ENCODE measurements at regions not wholly inside any gene's neighbourhood (a gene's known extent, or its start where the extent isn't known, plus 50 kb on each side); places are given as distances from the start of the nearest gene placed in this dataset.

DNA sequence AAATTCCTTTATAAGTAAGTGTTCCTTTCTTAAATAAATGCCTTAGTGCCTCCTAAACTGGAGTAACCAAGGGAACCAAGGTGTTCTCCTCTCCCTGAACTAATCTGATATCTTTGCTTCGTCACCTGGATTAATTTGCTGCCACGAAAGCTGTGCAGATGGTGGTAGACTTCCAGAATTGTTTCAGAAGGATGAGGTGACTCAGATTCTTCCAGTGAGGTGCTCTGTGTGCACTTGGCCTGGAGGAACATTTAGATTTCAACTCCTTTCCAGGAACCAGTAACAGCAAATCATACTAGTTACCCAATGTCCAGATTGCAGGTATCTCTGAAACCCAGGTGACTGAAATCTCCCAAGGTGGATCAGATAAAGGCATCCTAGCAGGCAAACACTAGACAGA, 181.9 kb downstream of the FAT3 start:
- H3K79me2 ChIP-seq (ENCODE audit: control insufficient read depth in 1 of 2, insufficient read depth in 2 of 2, low read length in 2 of 2) = peaks cover 0 to 13% of the 10 kb centered on the region in 2 experiments; a peak in 2 of 4 replicates

More for the DNA sequence above, 181.9 kb downstream of the FAT3 start:
- Histone ChIP-seq H3K27ac (ENCODE audit: low read depth, low read length) (no peak overlapping the region), H2AFZ (ENCODE audit: low read length) (no peak overlapping the region), H3K56ac (replicated peaks; ENCODE audit: insufficient read length, low read depth, low read length) (no peak overlapping the region), H3K14ac (ENCODE audit: insufficient read length) (no peak overlapping the region), H3K9me3 (ENCODE audit: insufficient read depth in 2 of 2, low read depth in 1 of 2, low read length in 1 of 2) (no peaks in the 10 kb centered on the region), H3K4me1 (replicated peaks in 1 of 4; ENCODE audit: control insufficient read depth in 3 of 4, insufficient read depth in 4 of 4, low read length in 3 of 4) (peaks cover 0 to 17% (median 14%) of the 10 kb centered on the region in 4 experiments; a peak in 5 of 7 replicates), H2BK20ac (ENCODE audit: low read length) (no peak overlapping the region), H4K5ac (ENCODE audit: insufficient read length, low read depth, low read length) (no peak overlapping the region), H4K20me1 (replicated peaks in 1 of 2; ENCODE audit: control insufficient read depth in 1 of 2, insufficient read depth in 2 of 2, low read length in 2 of 2) (no peaks in the 10 kb centered on the region), H2BK12ac (ENCODE audit: low read depth, low read length) (no peak overlapping the region), H3K79me1 (ENCODE audit: low read depth, low read length) (no peaks in the 10 kb centered on the region; the same call in 1 of the 2 replicates), H2BK15ac (ENCODE audit: low read length) (no peak overlapping the region), H3K4me2 (ENCODE audit: insufficient read depth in 1 of 2, low read depth in 2 of 2, low read length in 2 of 2) (0 out of 4 replicates have a peak overlapping the region, but pooled peaks of 1 of the 2 experiments have one; percentile 27), H3K9ac (replicated peaks in 1 of 4; ENCODE audit: extremely low read depth in 1 of 4, low read depth in 3 of 4, low read length in 3 of 4) (no peak overlapping the region), H3K4me3 (ENCODE audit: extremely low read depth in 1 of 4, insufficient read depth in 2 of 4, low read depth in 3 of 4, low read length in 4 of 4) (no peak overlapping the region), H4K8ac (ENCODE audit: extremely low read depth, insufficient read depth, low read length) (no peak overlapping the region), H4K91ac (replicated peaks; ENCODE audit: insufficient read length, low read length) (no peak overlapping the region), H3K36me3 (ENCODE audit: control insufficient read depth in 2 of 4, insufficient read depth in 4 of 4, low read length in 3 of 4) (peaks cover 0 to 6% (median 0%) of the 10 kb centered on the region in 4 experiments; a peak in 1 of 8 replicates), H2BK5ac (ENCODE audit: low read depth, low read length) (no peak overlapping the region), H3K23me2 (ENCODE audit: low read depth, low read length) (no peaks in the 10 kb centered on the region; the same call in 1 of the 2 replicates), H3K27me3 (replicated peaks in 1 of 4; ENCODE audit: control insufficient read depth in 3 of 4, extremely low read depth in 1 of 4, insufficient read depth in 3 of 4, low read length in 3 of 4) (no peaks in the 10 kb centered on the region), H3K23ac (ENCODE audit: insufficient read length) (no peak overlapping the region), H2AK5ac (ENCODE audit: low read depth, low read length) (no peak overlapping the region), H3K4ac (replicated peaks; ENCODE audit: insufficient read length, low read depth, low read length) (no peak overlapping the region), H3K18ac (ENCODE audit: extremely low read depth, low read length) (no peak overlapping the region; the same call in 1 of the 2 replicates), H2BK120ac (replicated peaks; ENCODE audit: low read depth, low read length) (peak overlapping the region; percentile 24)
- no peak for TF ChIP-seq ZNF274 (IDR thresholded peaks at IDR 0.05; ENCODE audit: borderline replicate concordance, extremely low read depth, low read length)
- no peak for TF ChIP-seq SIN3A (conservative IDR thresholded peaks at IDR 0.05 in 1 of 2, IDR thresholded peaks at IDR 0.05 in 1 of 2; ENCODE audit: low read depth in 1 of 2, low read length in 2 of 2)
- no peak for TF ChIP-seq JUND (IDR thresholded peaks at IDR 0.05; ENCODE audit: low read length)
- TF ChIP-seq SP2 (IDR thresholded peaks at IDR 0.05; ENCODE audit: low read length) = no peak
- TF ChIP-seq, protein P1, sequence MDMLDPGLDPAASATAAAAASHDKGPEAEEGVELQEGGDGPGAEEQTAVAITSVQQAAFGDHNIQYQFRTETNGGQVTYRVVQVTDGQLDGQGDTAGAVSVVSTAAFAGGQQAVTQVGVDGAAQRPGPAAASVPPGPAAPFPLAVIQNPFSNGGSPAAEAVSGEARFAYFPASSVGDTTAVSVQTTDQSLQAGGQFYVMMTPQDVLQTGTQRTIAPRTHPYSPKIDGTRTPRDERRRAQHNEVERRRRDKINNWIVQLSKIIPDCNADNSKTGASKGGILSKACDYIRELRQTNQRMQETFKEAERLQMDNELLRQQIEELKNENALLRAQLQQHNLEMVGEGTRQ (IDR thresholded peaks at IDR 0.05; ENCODE audit: low read length) = no peak
- TF ChIP-seq FOSL1 (IDR thresholded peaks at IDR 0.05; ENCODE audit: insufficient read depth, low read depth, low read length) = no peak
- TF ChIP-seq POU5F1 (IDR thresholded peaks at IDR 0.05; ENCODE audit: low read depth, low read length) = no peak
- no peak for TF ChIP-seq TBP (IDR thresholded peaks at IDR 0.05; ENCODE audit: low read depth, low read length)
- no peak for FAIRE-seq
- no peak for DNase-seq (ENCODE audit: low read depth in 1 of 2, low spot score in 2 of 2)
- ChIA-PET CTCF (ENCODE audit: partially characterized antibody) (interaction anchor here (0.6 to 1.4 kb wide), 3 partner anchors 66 to 125 kb away, joined by 3 to 4 read pairs (median 4); no protein-coding TSS in a partner anchor), POLR2A (ENCODE audit: partially characterized antibody) (no interaction called here)
- 91% methylated on average over 2 of the region's 2 CpGs; no CpG with 5 or more reads in 1 of the 2 experiments for WGBS, 2 experiments (ENCODE audit: extremely low coverage in 1 of 2, insufficient coverage in 1 of 2, insufficient read length in 1 of 2, insufficient replicate concordance in 2 of 2, low coverage in 1 of 2, low lambda C conversion rate in 2 of 2, missing lambda C conversion rate in 1 of 2)
